Tibial artery (tissue), 4 donors: ENCODE measurements at regions not wholly inside any gene's neighbourhood (a gene's known extent, or its start where the extent isn't known, plus 50 kb on each side); places are given as distances from the start of the nearest gene placed in this dataset.
"Not testable (repeated sequence)": the region's sequence is repeated elsewhere in the genome, so short reads cannot be mapped to it uniquely, and the experiment has no call there.

Experiments
- DNase-seq, 2 donors: peaks; one replicate each; pipeline ENCODE4 v3.0.0-alpha.2; 2019
- H3K27ac ChIP-seq, 2 donors: fragments of 200-600 bp; sonication (generic) in 1 of 2; 1 replicate in 1 of 2; 2 replicates in 1 of 2; pipeline ENCODE4 v1.5.1; 2018 to 2019; ENCODE audit warnings: mild to moderate bottlenecking in 1 of 2
- H3K27me3 ChIP-seq, 2 donors: fragments of 200-600 bp; sonication (generic) in 1 of 2; one replicate each; pipeline versions ENCODE4 v1.5.1 to v1.6.0; 2016 to 2019
- H3K36me3 ChIP-seq, 3 donors: fragments of 200-600 bp; sonication (generic) in 2 of 3; one replicate each; pipeline ENCODE4 v1.5.1; 2016 to 2019; ENCODE audit warnings: mild to moderate bottlenecking in 2 of 3
- H3K4me1 ChIP-seq, 4 donors: fragments of 200-600 bp; sonication (generic) in 2 of 4; 1 replicate in 3 of 4; 2 replicates in 1 of 4; pipeline ENCODE4 v1.5.1; 2016 to 2019
- H3K4me3 ChIP-seq, 2 donors: fragments of 200-600 bp; sonication (generic) in 1 of 2; 1 replicate in 1 of 2; 2 replicates in 1 of 2; pipeline ENCODE4 v1.5.1; 2018 to 2019; ENCODE audit warnings: mild to moderate bottlenecking in 2 of 2
- H3K9me3 ChIP-seq, 3 donors: fragments of 200-600 bp; sonication (generic) in 1 of 3; one replicate each; pipeline ENCODE4 v1.5.1; 2016 to 2019
- intact Hi-C: fragments of 100-400 bp; cut with DNase I; formaldehyde crosslinking; loops from one replicate; pipeline ENCODE4 v1.15.0; 2023; ENCODE audit warnings: low total_unique reads
- TF ChIP-seq, protein P1 (sequence below), 2 experiments: fragments of 200-600 bp in 1 of 2; fragments of 450-650 bp in 1 of 2; IDR thresholded peaks; one replicate each; pipeline ENCODE4 v1.5.1; 2017 to 2019; ENCODE audit warnings: antibody characterized with exemption in 2 of 2, mild to moderate bottlenecking in 1 of 2, moderate library complexity in 1 of 2

DNA sequence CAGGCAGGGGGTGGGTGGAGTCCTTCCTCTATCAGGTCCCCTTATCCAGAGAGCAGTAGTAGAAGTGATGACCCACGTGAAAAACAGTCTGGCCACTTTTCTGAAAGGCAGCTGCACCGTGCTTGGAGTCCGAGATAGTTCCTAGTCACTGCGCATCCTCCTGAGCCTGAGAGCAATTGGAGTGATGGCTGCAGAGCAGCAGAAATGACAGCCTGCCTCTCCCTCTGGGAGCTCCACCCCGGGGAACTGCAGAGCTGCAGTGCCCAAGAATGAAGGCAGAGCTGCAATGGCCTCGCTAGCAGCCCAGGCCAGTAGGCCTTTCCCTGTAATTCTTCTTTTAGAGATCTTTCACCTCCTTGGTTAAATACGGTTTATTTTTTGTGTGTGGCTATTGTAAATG lies 82.6 kb downstream of the CETN3 start:
- Histone ChIP-seq H3K36me3 (no peaks in the 10 kb centered on the region), H3K9me3 (no peaks in the 10 kb centered on the region), H3K27ac (no peak overlapping the region), H3K4me3 (no peak overlapping the region), H3K4me1 (no peaks in the 10 kb centered on the region), H3K27me3 (no peaks in the 10 kb centered on the region)
- intact Hi-C loops = no loop called here
- TF ChIP-seq, protein P1, sequence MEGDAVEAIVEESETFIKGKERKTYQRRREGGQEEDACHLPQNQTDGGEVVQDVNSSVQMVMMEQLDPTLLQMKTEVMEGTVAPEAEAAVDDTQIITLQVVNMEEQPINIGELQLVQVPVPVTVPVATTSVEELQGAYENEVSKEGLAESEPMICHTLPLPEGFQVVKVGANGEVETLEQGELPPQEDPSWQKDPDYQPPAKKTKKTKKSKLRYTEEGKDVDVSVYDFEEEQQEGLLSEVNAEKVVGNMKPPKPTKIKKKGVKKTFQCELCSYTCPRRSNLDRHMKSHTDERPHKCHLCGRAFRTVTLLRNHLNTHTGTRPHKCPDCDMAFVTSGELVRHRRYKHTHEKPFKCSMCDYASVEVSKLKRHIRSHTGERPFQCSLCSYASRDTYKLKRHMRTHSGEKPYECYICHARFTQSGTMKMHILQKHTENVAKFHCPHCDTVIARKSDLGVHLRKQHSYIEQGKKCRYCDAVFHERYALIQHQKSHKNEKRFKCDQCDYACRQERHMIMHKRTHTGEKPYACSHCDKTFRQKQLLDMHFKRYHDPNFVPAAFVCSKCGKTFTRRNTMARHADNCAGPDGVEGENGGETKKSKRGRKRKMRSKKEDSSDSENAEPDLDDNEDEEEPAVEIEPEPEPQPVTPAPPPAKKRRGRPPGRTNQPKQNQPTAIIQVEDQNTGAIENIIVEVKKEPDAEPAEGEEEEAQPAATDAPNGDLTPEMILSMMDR (IDR thresholded peaks at IDR 0.05) = no peak
- no peak for DNase-seq

GRCh38 chr5:90325093-90325492 lies 84.5 kb downstream of the CETN3 start:
- intact Hi-C loops = no loop called here
- H3K4me1 ChIP-seq = no peaks in the 10 kb centered on the region
- H3K4me3 ChIP-seq = no peak overlapping the region
- no peak for DNase-seq
- H3K36me3 ChIP-seq = no peaks in the 10 kb centered on the region
- no peak overlapping the region for H3K27ac ChIP-seq
- H3K27me3 ChIP-seq = no peaks in the 10 kb centered on the region
- H3K9me3 ChIP-seq = no peaks in the 10 kb centered on the region
- TF ChIP-seq, protein P1 (IDR thresholded peaks at IDR 0.05) = no peak

GRCh38 chr5:90320348-90320747 lies 89.2 kb downstream of the CETN3 start:
- H3K36me3 ChIP-seq, H3K9me3 ChIP-seq, H3K4me3 ChIP-seq, intact Hi-C loops, H3K4me1 ChIP-seq, H3K27me3 ChIP-seq, H3K27ac ChIP-seq, DNase-seq: not testable (repeated sequence)

DNA sequence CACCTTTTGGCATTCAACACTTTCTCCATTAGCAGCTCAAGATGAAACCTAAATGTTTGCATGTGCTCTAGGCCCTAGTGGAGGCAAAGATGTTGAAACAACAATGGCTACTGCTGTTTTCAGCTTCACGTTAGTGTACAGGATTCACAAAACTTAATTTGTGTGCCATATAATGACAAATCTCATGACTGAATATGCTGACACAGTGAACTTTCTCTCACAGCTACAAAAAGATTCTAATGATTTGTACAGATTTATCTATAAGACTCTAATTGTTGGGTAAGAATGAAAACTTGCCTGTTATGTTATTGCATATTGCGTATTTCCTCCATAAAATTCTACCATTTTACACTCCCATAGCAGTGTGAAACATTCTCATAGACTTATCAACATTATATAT lies 97.5 kb downstream of the CETN3 start:
- Histone ChIP-seq H3K4me3 (no peak overlapping the region), H3K36me3 (no peaks in the 10 kb centered on the region), H3K27ac (no peak overlapping the region), H3K27me3 (no peaks in the 10 kb centered on the region), H3K9me3 (no peaks in the 10 kb centered on the region), H3K4me1 (peaks cover 0 to 12% (median 0%) of the 10 kb centered on the region in 4 donors)
- intact Hi-C loops = no loop called here
- TF ChIP-seq, protein P1 (IDR thresholded peaks at IDR 0.05) = no peak
- DNase-seq = no peak

- no peak for DNase-seq
- Histone ChIP-seq H3K4me1 (peaks cover 0 to 12% (median 0%) of the 10 kb centered on the region in 4 donors), H3K27ac (no peak overlapping the region), H3K9me3 (no peaks in the 10 kb centered on the region), H3K27me3 (no peaks in the 10 kb centered on the region), H3K4me3 (no peak overlapping the region), H3K36me3 (no peaks in the 10 kb centered on the region)
- intact Hi-C loops = no loop called here
- TF ChIP-seq, protein P1 (IDR thresholded peaks at IDR 0.05) = no peak
Measured at GRCh38 chr5:90311401-90311800, 98.2 kb downstream of the CETN3 start.

GRCh38 chr5:90308787-90309585 lies 100.6 kb downstream of the CETN3 start:
- intact Hi-C loops = no loop called here
- TF ChIP-seq, protein P1 (IDR thresholded peaks at IDR 0.05) = no peak
- no peak for DNase-seq
- Histone ChIP-seq H3K27ac (no peak overlapping the region), H3K4me1 (peaks cover 0 to 22% (median 3%) of the 10 kb centered on the region in 4 donors), H3K4me3 (no peak overlapping the region), H3K36me3 (no peaks in the 10 kb centered on the region), H3K27me3 (no peaks in the 10 kb centered on the region), H3K9me3 (no peaks in the 10 kb centered on the region)
